Stimulated activated CD4-positive, alpha-beta T cell treated with anti-CD3 and anti-CD28 coated beads, TNF-alpha, amount 100 ng/mL, for 24 hours (primary cell): ENCODE measurements at regions not wholly inside any gene's neighbourhood (a gene's known extent, or its start where the extent isn't known, plus 50 kb on each side); places are given as distances from the start of the nearest gene placed in this dataset.
A peak's percentile ranks its signal among the peaks of the same experiment; 100 is the strongest.
"Not testable (repeated sequence)": the region's sequence is repeated elsewhere in the genome, so short reads cannot be mapped to it uniquely, and the experiment has no call there.

Source experiments
- DNase-seq, 3 experiments: peaks; one replicate each; pipeline ENCODE4 v3.0.0-alpha.2; 2020; ENCODE audit warnings: low read depth in 3 of 3

- DNase-seq = no peak
Measured at GRCh38 chr16:56019274-56019673, 144.1 kb upstream of the CES5A start.

- DNase-seq = peak in 1 of 3 experiments; percentile 16
Measured at GRCh38 chr16:56013962-56014552, 138.9 kb upstream of the CES5A start.

- no peak for DNase-seq
Measured at GRCh38 chr16:56012482-56012811, 137.3 kb upstream of the CES5A start.

- no peak for DNase-seq
Measured at GRCh38 chr16:56011808-56012481, 136.8 kb upstream of the CES5A start.

DNA sequence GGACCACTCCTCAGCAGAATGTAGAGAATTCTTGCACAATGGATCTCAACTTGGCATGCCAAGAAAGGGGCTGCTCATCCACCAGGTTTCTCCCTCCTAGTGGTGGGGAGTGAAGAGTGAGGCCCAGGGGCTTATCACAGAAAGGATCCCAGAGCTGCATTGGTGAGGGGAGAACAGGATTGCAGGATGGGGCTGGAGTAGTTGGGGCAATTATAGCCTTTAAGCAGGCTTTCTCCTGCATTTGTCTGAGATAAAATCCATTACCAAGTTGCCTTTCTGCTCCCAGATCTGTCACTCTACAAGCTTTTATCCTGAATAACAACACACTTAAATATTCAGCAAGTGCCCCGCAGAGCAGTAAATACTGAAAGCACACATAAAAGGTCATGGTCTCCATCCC, 130.8 kb upstream of the CES5A start:
- no peak for DNase-seq

- DNase-seq = no peak
Measured at GRCh38 chr16:55999683-56000082, 124.5 kb upstream of the CES5A start.

DNA sequence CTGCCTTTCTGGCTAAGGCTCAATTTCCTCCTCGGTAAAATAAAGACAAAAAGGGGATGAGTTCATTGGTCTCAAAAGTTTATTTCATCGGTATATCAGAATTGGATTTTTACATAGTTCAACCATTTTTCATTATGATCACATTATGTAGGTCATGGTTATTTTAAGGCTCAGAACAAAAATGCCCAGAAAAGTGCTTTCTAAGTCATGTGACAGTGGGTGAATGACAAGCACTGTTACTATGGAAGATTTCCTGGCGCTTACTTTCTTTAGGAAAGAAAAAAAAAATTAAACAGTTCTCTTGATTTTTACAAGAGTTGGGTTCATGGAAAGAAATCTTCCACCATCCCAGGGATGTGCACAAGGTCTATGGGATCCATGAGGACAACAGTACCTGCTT, 117.9 kb upstream of the CES5A start:
- no peak for DNase-seq

DNA sequence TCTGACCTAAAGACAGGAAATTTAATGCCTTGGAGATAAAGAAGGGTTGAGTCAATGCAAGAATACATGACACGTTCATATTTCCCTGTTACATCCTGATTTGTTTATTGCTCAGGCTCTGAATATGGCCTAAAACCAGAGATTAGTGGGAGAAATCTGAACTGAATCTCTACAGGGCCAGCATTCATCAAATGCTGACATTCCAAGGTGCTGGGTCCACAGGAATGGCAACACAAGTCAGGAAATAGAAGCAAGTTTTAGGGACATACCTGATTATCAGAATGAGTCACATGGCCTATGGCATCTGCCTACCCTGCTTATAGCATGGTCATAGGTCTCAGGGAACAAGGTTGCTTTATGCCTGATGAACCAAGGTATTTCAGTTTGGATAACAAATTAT, 117.4 kb upstream of the CES5A start:
- DNase-seq = no peak

DNA sequence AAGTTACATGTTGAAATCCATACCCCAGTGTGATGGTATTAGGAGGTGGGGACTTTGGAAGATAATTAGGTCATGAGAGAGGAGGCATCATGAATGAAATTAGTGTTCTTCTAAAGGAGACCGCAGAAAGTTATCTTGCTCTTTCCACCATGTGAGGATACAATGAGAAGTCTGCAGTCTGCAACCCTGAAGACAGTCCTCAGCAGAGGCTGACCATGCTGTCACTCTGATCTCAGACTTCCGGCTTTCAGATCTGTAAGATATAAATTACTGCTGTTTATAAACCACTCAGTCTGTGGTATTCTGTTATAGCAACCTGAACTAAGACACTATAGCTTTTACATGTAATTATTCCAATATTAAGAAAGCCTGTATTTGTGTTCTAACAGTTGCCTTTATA, 116.7 kb upstream of the CES5A start:
- DNase-seq = no peak

DNA sequence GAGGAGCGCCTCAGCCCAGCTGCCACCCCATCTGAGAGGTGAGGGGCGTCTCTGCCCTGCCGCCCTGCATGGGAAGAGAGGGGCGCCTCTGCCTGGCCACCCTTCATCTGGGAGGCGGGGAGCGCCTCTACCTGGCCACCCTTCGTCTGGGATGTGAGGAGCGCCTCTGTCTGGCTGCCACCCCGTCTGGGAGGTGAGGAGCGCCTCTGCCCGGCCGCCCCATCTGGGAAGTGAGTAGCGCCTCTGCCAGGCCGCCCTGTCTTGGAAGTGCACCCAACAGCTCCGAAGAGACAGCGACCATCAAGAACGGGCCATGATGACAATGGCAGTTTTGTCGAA, 114.4 kb upstream of the CES5A start:
- DNase-seq = no peak

DNA sequence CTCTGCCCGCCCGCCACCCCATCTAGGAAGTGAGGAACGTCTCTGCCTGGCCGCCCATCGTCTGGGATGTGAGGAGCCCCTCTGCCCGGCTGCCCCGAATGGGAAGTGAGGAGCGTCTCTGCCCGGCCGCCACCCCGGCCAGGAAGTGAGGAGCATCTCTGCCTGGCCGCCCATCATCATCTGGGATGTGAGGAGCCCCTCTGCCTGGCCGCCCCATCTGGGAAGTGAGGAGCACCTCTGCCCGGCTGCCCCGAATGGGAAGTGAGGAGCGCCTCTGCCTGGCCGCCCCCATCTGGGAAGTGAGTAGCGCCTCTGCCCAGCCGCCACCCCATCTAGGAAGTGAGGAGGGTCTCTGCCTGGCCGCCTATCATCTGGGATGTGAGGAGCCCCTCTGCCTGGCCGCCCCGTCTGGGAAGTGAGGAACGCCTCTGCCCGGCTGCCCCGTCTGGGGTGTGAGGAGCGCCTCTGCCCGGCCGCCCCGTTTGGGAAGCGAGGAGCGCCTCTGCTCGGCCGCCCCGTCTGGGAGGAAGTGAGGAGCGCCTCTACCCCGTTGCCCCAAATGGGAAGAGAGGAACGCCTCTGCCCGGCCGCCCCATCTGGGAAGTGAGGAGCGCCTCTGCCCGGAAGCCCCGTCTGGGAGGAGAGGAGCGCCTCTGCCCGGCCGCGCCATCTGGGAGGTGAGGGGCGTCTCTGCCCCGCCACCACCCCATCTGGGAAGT, 113.8 kb upstream of the CES5A start:
- DNase-seq = not testable (repeated sequence)

GRCh38 chr16:55988013-55988412, 112.8 kb upstream of the CES5A start:
- DNase-seq = no peak

- no peak for DNase-seq
Measured at GRCh38 chr16:55982597-55982996, 107.4 kb upstream of the CES5A start.

- DNase-seq = no peak
Measured at GRCh38 chr16:55981557-55981956, 106.4 kb upstream of the CES5A start.

DNA sequence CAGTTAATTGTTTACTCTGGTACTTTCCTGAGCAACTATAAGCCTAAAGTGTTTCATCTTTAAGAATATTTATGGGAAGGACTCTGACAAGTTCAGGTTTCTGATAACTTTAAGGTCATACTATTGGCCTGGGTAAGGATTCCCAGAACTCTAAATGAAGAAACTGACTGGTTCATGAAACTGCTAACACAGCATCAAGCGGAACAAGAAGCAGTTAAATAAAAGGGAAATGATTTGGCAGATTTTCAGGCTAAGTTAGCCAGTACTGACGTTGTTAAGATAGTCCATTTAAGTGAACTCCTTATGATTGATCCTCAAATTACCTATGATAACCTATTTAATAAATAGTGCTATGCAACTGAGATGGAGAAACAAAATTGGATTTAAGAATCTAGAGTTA, 101.6 kb upstream of the CES5A start:
- no peak for DNase-seq

- DNase-seq = no peak
Measured at GRCh38 chr16:55971447-55971846, 96.3 kb upstream of the CES5A start.

GRCh38 chr16:55968221-55968620, 93.0 kb upstream of the CES5A start:
- no peak for DNase-seq

DNA sequence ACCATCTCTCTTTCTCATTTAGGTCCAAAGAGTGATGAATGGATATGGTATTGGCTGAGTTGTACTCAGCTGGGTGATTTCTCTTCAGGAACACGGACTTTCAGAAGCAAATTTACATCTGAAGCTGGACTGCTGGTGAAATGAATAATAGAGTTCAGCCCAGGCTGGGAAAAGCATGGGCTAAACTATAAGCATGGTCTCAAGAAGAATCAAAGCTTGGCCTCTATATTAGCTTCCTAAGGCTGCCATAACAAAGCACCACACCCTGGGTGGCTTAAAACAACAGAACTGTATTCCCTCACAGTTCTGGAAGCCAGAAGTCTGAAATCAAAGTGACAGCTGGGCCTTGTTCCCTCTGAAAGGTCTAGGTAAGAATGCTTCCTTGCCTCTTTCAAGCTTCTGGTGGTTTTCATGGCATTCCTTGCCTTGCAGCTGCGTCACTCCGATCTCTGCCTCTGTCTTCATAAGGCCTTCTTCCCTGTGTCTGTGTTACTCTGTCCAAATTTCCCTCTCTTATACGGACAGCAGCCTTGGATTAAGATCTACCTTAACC, 89.8 kb upstream of the CES5A start:
- DNase-seq = no peak

DNA sequence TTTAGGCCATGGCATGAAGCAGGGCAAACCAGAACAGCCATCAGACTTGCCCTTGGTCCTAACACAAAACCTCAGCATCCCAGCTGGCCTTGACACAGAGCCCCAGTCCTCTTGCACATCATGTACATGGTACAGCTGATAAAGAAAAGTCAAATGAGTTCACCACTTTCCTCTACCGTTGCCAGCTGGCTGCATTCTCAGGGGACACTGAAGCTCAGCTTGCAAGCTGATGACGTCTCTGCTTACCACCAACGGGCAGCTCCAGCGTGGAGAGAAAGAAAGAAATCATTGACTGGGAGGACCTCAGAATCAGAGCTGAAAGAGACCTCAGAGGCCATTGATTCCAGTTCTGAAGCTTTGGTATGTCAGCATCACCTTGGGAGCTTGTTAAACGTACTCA, 80.7 kb upstream of the CES5A start:
- DNase-seq = no peak

DNA sequence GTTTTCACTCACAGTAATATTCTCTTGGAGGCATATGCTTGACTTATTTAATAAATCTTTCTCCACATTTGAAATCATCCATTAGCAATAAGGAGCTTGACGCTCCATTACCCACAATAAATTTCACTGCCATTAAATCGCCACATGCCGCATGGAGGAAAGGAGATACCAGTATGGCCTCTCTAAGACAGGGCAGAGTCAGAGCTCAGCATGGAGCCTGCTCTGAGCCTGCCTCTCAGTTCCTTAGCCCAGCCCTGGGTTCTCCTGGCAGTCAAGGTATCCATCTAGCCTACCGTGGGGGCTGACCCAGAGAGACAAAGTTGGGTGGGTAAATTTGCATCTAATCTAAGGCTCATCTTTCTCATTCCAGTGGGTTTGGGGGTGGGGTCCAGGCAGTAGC, 80.3 kb upstream of the CES5A start:
- no peak for DNase-seq

DNA sequence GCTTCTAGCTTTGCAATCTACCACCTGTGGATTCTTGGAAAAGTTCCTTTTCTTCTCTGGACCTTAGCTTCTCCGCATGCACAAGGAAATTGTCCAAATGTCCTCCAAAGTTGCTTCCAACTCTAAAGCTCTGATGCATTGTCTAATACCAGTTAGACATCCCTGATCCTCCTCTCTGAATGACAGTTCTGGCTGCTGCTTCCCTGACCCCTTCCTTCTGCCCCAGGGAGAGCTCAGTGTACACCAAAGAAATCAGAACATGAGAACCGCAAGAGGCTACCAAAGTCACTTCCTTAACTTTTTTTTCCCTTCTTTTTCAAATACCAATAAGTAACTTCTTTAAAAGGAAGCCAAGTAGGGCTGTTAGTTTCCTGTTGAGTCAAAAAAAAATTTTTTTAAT, 79.7 kb upstream of the CES5A start:
- DNase-seq = no peak

DNA sequence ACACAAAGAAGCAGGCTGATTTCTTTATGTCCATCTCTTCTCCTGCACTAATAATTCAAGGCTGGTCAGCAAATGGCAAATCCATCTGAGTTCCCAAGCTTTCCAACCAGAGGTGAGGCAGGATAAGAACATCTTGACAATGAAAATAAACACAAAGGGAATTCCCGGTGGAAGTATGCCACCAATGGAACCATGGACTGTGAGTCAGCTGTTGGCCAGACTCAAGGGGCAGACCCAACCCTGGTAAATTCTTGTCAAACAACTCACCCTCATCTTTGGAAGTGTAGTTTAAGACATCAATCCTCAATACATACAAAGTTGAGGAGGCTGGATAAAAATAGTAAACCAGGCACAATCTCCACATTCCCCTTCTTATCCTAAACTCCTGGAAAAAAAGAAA, 74.3 kb upstream of the CES5A start:
- DNase-seq = no peak

DNA sequence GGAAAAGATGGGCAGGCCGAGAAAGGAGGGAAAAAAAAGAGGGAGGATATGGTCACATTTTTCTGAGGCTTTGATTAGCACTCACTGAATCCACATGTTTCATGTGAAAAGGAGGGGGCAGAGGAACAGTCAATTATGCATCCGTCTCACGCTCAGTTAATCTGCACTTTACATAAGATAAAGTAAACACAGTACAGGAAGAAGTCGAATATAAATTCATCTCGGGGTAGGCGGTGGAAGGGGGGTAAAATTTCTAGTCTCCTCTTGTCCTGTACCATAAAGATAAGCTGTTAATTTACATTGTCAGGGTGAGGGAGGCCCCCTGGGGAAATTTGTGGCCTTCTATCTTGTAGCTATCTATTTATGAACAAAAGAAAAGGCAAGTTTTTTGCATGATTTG, 73.1 kb upstream of the CES5A start:
- DNase-seq = no peak
